GM23338 (cell line): ENCODE measurements at regions not wholly inside any gene's neighbourhood (a gene's known extent, or its start where the extent isn't known, plus 50 kb on each side); places are given as distances from the start of the nearest gene placed in this dataset.

ENCODE experiments used
- ATAC-seq: fragments of 200-7000 bp; cut with Tn5 transposase; 3 replicates; pipeline ENCODE4 v1.9.1; 2020
- DNase-seq: peaks from one replicate; pipeline ENCODE4 v3.0.0-alpha.2; 2015; ENCODE audit warnings: low spot score
- H2AFZ ChIP-seq: fragments of 200-600 bp; sonication (generic); 2 replicates; pipeline ENCODE4 v1.8.0; 2016; ENCODE audit warnings: antibody characterized with exemption, mild to moderate bottlenecking, moderate library complexity
- H3F3A ChIP-seq: fragments of 200-600 bp; sonication (generic); replicated peaks from 2 replicates; pipeline ENCODE4 v1.8.0; 2017; ENCODE audit warnings: antibody characterized with exemption, mixed run types, low read depth
- H3K27ac ChIP-seq: fragments of 200-600 bp; sonication (generic); 2 replicates; pipeline ENCODE4 v1.6.1; 2016; ENCODE audit warnings: low read depth
- H3K27me3 ChIP-seq: fragments of 200-600 bp; sonication (generic); 2 replicates; pipeline ENCODE4 v1.8.0; 2016; ENCODE audit warnings: mild to moderate bottlenecking, mixed run types, moderate library complexity; ENCODE audit not compliant: insufficient read depth
- H3K36me3 ChIP-seq: fragments of 200-600 bp; sonication (generic); 2 replicates; pipeline ENCODE4 v1.8.0; 2016; ENCODE audit warnings: mild to moderate bottlenecking; ENCODE audit not compliant: insufficient read depth
- H3K4me1 ChIP-seq: fragments of 200-600 bp; sonication (generic); 2 replicates; pipeline ENCODE4 v1.8.0; 2016; ENCODE audit warnings: mild to moderate bottlenecking, moderate library complexity; ENCODE audit not compliant: insufficient read depth
- H3K4me2 ChIP-seq: fragments of 200-600 bp; sonication (generic); 2 replicates; pipeline ENCODE4 v1.7.1; 2017; ENCODE audit warnings: mixed run types
- H3K4me3 ChIP-seq: fragments of 200-600 bp; sonication (generic); 2 replicates; pipeline ENCODE4 v1.6.1; 2016; ENCODE audit warnings: mixed run types
- H3K79me2 ChIP-seq: fragments of 200-600 bp; sonication (generic); replicated peaks from 2 replicates; pipeline ENCODE4 v1.8.0; 2017; ENCODE audit warnings: mild to moderate bottlenecking; ENCODE audit not compliant: insufficient read depth
- H3K9me2 ChIP-seq: fragments of 200-600 bp; sonication (generic); 2 replicates; pipeline ENCODE4 v1.8.0; 2017; ENCODE audit not compliant: insufficient read depth
- H4K20me1 ChIP-seq: fragments of 200-600 bp; sonication (generic); replicated peaks from 2 replicates; pipeline ENCODE4 v1.8.0; 2017; ENCODE audit warnings: mild to moderate bottlenecking; ENCODE audit not compliant: insufficient read depth
- H3K27ac Mint-ChIP-seq: 2 replicates; pipeline ENCODE4 v1.8.0; 2020; ENCODE audit warnings: inconsistent platforms, mild to moderate bottlenecking, moderate library complexity, mixed read lengths
- H3K27me3 Mint-ChIP-seq: 3 replicates; pipeline ENCODE4 v1.8.0; 2022; ENCODE audit warnings: low read depth, mild to moderate bottlenecking, moderate library complexity, mixed read lengths, inconsistent platforms; ENCODE audit not compliant: insufficient read depth, poor library complexity
- H3K36me3 Mint-ChIP-seq: 3 replicates; pipeline ENCODE4 v1.8.0; 2021; ENCODE audit warnings: low read depth, mild to moderate bottlenecking, inconsistent platforms, moderate library complexity, mixed read lengths
- H3K4me1 Mint-ChIP-seq: 3 replicates; pipeline ENCODE4 v1.8.0; 2020; ENCODE audit warnings: mild to moderate bottlenecking, inconsistent platforms, mixed read lengths
- H3K4me3 Mint-ChIP-seq: 3 replicates; pipeline ENCODE4 v1.8.0; 2021; ENCODE audit warnings: moderate library complexity, mild to moderate bottlenecking, inconsistent platforms, mixed read lengths
- H3K9me3 Mint-ChIP-seq: 3 replicates; pipeline ENCODE4 v1.8.0; 2020; ENCODE audit warnings: moderate library complexity, mild to moderate bottlenecking, inconsistent platforms, mixed read lengths
- CREB1 ChIP-seq: fragments of 250-450 bp; sonication (Bioruptor Pico); IDR thresholded peaks from 2 replicates; pipeline ENCODE4 v1.5.0; 2020; ENCODE audit warnings: low read depth, mild to moderate bottlenecking, moderate library complexity
- ETS1 ChIP-seq: IDR thresholded peaks from 2 replicates; pipeline ENCODE4 v1.6.1; 2016; ENCODE audit warnings: antibody characterized with exemption
- EZH2phosphoT487 ChIP-seq: fragments of 200-600 bp; sonication (generic); IDR thresholded peaks from one replicate; pipeline ENCODE4 v1.8.1; 2018; ENCODE audit warnings: antibody characterized with exemption; ENCODE audit not compliant: unreplicated experiment
- ZNF462 ChIP-seq: fragments of 250-450 bp; sonication (Bioruptor Pico); IDR thresholded peaks from 2 replicates; pipeline ENCODE4 v1.5.0; 2020; ENCODE audit warnings: mild to moderate bottlenecking, moderate library complexity

GRCh38 chr3:63128380-63128779 lies 149.7 kb upstream of the SYNPR start:
- Mint-ChIP-seq H3K27me3 (peaks cover 3% of the 10 kb centered on the region), H3K9me3 (no peaks in the 10 kb centered on the region), H3K4me1 (peaks cover 26% of the 10 kb centered on the region), H3K36me3 (no peaks in the 10 kb centered on the region), H3K27ac (no peak overlapping the region), H3K4me3 (no peak overlapping the region)
- Histone ChIP-seq H2AFZ (no peak overlapping the region), H3K4me1 (peaks cover 12% of the 10 kb centered on the region), H3K9me2 (peaks cover 3% of the 10 kb centered on the region; the same call in 1 of the 2 replicates), H3K4me2 (no peak overlapping the region), H3K4me3 (no peak overlapping the region), H3K27me3 (no peaks in the 10 kb centered on the region), H4K20me1 (no peaks in the 10 kb centered on the region), H3F3A (no peaks in the 10 kb centered on the region), H3K27ac (no peak overlapping the region), H3K79me2 (no peaks in the 10 kb centered on the region), H3K36me3 (no peaks in the 10 kb centered on the region)
- TF ChIP-seq ZNF462 (peak; percentile 52; the same call in 1 of the 2 replicates), CREB1 (no peak)
- no peak for ATAC-seq
- peak; percentile 30 for DNase-seq

GRCh38 chr3:63130625-63131024 lies 147.5 kb upstream of the SYNPR start:
- ATAC-seq (peak; percentile 77), DNase-seq (peak; percentile 46)
- no peaks in the 10 kb centered on the region for H3K79me2 ChIP-seq
- Mint-ChIP-seq H3K4me1 (peaks cover 41% of the 10 kb centered on the region), H3K36me3 (no peaks in the 10 kb centered on the region; the same call in 2 of the 3 replicates), H3K27me3 (peaks cover 2% of the 10 kb centered on the region), H3K9me3 (0 out of 3 replicates have a peak, but pooled peaks cover 2% of the 10 kb centered on the region), H3K4me3 (no peak overlapping the region), H3K27ac (0 out of 2 replicates have a peak overlapping the region, but pooled peaks have one; percentile 37)
- H3F3A ChIP-seq = no peaks in the 10 kb centered on the region
- no peaks in the 10 kb centered on the region for H3K36me3 ChIP-seq
- no peak overlapping the region for H3K27ac ChIP-seq
- peak overlapping the region; percentile 10; the same call in 1 of the 2 replicates for H3K4me2 ChIP-seq
- no peak overlapping the region for H3K4me3 ChIP-seq
- no peak overlapping the region for H2AFZ ChIP-seq
- TF ChIP-seq EZH2phosphoT487 (no peak), ETS1 (no peak)
- H3K9me2 ChIP-seq = peaks cover 3% of the 10 kb centered on the region; the same call in 1 of the 2 replicates
- no peaks in the 10 kb centered on the region for H4K20me1 ChIP-seq
- peaks cover 22% of the 10 kb centered on the region for H3K4me1 ChIP-seq
- H3K27me3 ChIP-seq = no peaks in the 10 kb centered on the region
